ENCODE measurements at regions not wholly inside any gene's neighbourhood (a gene's known extent, or its start where the extent isn't known, plus 50 kb on each side); places are given as distances from the start of the nearest gene placed in this dataset.

DNA sequence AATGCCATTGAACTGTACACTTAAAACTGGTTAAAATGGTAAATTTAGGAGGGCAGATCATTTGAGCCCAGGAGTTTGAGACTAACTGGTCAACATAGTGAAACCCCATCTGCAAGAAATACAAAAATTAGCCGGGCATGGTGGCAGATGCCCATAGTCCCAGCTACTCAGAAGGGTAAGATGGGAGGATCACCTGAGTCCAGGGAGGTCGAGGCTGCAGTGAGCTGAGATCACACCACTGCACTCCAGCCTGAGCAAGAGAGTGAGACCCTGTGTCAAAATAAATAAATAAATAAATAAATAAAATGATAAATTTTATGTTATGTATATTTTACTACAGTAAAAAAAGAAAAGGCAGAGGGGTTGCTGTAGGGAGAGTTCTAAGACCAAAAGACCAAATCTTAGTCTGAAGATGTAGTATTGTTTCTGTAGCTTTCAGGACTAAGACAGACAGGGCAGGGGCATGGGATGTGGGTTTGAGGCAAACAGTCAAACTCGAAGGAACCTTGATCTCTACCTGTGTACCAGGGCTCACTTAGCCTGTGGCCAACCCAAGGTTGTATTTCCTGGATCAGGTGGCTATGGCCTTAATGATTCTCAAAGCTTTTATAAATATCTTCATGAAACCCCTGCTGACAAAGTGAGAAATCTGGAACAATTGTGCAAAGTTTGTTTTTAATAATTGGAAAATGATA lies 316.7 kb downstream of the CYRIA start:
- TF ChIP-seq ATF2 (tag by site-specific recombination; IDR thresholded peaks at IDR 0.05; ENCODE audit: low read depth) (no peak), CTCF (tag by site-specific recombination; IDR thresholded peaks at IDR 0.05) (no peak), ZNF76 (tag by site-specific recombination; IDR thresholded peaks at IDR 0.05; ENCODE audit: borderline replicate concordance, low read depth) (no peak), ZNF530 (tag by site-specific recombination; IDR thresholded peaks at IDR 0.05; ENCODE audit: low read depth) (no peak), ZNF335 (tag by site-specific recombination; conservative IDR thresholded peaks at IDR 0.05) (no peak), ZNF138 (tag by site-specific recombination; IDR thresholded peaks at IDR 0.05; ENCODE audit: borderline replicate concordance) (no peak), SCRT1 (tag by site-specific recombination; IDR thresholded peaks at IDR 0.05; ENCODE audit: borderline replicate concordance) (no peak), ZNF548 (tag by site-specific recombination; IDR thresholded peaks at IDR 0.05) (no peak), ZNF639 (tag by site-specific recombination; IDR thresholded peaks at IDR 0.05) (no peak), PATZ1 (tag by site-specific recombination; IDR thresholded peaks at IDR 0.05) (no peak), ZNF433 (tag by site-specific recombination; IDR thresholded peaks at IDR 0.05; ENCODE audit: low read depth) (no peak), ZNF146 (tag by site-specific recombination; IDR thresholded peaks at IDR 0.05) (no peak)
- TF ChIP-seq, protein P1, sequence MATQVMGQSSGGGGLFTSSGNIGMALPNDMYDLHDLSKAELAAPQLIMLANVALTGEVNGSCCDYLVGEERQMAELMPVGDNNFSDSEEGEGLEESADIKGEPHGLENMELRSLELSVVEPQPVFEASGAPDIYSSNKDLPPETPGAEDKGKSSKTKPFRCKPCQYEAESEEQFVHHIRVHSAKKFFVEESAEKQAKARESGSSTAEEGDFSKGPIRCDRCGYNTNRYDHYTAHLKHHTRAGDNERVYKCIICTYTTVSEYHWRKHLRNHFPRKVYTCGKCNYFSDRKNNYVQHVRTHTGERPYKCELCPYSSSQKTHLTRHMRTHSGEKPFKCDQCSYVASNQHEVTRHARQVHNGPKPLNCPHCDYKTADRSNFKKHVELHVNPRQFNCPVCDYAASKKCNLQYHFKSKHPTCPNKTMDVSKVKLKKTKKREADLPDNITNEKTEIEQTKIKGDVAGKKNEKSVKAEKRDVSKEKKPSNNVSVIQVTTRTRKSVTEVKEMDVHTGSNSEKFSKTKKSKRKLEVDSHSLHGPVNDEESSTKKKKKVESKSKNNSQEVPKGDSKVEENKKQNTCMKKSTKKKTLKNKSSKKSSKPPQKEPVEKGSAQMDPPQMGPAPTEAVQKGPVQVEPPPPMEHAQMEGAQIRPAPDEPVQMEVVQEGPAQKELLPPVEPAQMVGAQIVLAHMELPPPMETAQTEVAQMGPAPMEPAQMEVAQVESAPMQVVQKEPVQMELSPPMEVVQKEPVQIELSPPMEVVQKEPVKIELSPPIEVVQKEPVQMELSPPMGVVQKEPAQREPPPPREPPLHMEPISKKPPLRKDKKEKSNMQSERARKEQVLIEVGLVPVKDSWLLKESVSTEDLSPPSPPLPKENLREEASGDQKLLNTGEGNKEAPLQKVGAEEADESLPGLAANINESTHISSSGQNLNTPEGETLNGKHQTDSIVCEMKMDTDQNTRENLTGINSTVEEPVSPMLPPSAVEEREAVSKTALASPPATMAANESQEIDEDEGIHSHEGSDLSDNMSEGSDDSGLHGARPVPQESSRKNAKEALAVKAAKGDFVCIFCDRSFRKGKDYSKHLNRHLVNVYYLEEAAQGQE (tag by site-specific recombination; IDR thresholded peaks at IDR 0.05) = no peak
- TF ChIP-seq, protein P2, sequence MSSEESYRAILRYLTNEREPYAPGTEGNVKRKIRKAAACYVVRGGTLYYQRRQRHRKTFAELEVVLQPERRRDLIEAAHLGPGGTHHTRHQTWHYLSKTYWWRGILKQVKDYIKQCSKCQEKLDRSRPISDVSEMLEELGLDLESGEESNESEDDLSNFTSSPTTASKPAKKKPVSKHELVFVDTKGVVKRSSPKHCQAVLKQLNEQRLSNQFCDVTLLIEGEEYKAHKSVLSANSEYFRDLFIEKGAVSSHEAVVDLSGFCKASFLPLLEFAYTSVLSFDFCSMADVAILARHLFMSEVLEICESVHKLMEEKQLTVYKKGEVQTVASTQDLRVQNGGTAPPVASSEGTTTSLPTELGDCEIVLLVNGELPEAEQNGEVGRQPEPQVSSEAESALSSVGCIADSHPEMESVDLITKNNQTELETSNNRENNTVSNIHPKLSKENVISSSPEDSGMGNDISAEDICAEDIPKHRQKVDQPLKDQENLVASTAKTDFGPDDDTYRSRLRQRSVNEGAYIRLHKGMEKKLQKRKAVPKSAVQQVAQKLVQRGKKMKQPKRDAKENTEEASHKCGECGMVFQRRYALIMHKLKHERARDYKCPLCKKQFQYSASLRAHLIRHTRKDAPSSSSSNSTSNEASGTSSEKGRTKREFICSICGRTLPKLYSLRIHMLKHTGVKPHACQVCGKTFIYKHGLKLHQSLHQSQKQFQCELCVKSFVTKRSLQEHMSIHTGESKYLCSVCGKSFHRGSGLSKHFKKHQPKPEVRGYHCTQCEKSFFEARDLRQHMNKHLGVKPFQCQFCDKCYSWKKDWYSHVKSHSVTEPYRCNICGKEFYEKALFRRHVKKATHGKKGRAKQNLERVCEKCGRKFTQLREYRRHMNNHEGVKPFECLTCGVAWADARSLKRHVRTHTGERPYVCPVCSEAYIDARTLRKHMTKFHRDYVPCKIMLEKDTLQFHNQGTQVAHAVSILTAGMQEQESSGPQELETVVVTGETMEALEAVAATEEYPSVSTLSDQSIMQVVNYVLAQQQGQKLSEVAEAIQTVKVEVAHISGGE (tag by site-specific recombination; conservative IDR thresholded peaks at IDR 0.05; ENCODE audit: low read depth) = no peak
